Keratinocyte (primary cell): ENCODE measurements at regions not wholly inside any gene's neighbourhood (a gene's known extent, or its start where the extent isn't known, plus 50 kb on each side); places are given as distances from the start of the nearest gene placed in this dataset.

ENCODE experiments used
- DNase-seq: peaks from one replicate; pipeline ENCODE4 v3.0.0-alpha.2; 2011; ENCODE audit warnings: low read depth, missing footprints, low spot score
- FAIRE-seq: peaks from 2 replicates; lab custom pipeline; 2011; peaks lifted over from hg19 to GRCh38; lab: Jason Lieb, UNC
- H2AFZ ChIP-seq: 2 replicates; pipeline ENCODE4 v1.6.0; 2012; ENCODE audit warnings: low read length, control low read depth, inconsistent platforms; ENCODE audit not compliant: control insufficient read depth
- H3K27ac ChIP-seq: 2 replicates; pipeline ENCODE4 v1.5.1; 2011; ENCODE audit warnings: low read length; ENCODE audit not compliant: control insufficient read depth, insufficient read depth
- H3K27me3 ChIP-seq: 3 replicates; pipeline ENCODE4 v1.6.0; 2011; ENCODE audit warnings: low read length; ENCODE audit not compliant: control insufficient read depth, insufficient read depth; ENCODE audit errors: extremely low read depth
- H3K36me3 ChIP-seq, 2 experiments: 2 replicates in 1 of 2; 3 replicates in 1 of 2; pipeline ENCODE4 v1.5.1; 2011; ENCODE audit warnings: low read length in 2 of 2, mild to moderate bottlenecking in 1 of 2; ENCODE audit not compliant: control insufficient read depth in 2 of 2, insufficient read depth in 2 of 2; ENCODE audit errors: extremely low read depth in 1 of 2
- H3K4me1 ChIP-seq: 3 replicates; pipeline ENCODE4 v1.5.1; 2011; ENCODE audit warnings: low read length; ENCODE audit not compliant: control insufficient read depth, insufficient read depth; ENCODE audit errors: extremely low read depth
- H3K4me2 ChIP-seq: 3 replicates; pipeline ENCODE4 v1.6.0; 2011; ENCODE audit warnings: low read depth, low read length; ENCODE audit not compliant: control insufficient read depth, insufficient read depth; ENCODE audit errors: extremely low read depth
- H3K4me3 ChIP-seq, 3 experiments: fragments of 200-600 bp in 1 of 3; sonication (generic) in 1 of 3; 2 replicates in 2 of 3; 3 replicates in 1 of 3; pipeline ENCODE4 v1.5.1; 2011 to 2016; ENCODE audit warnings: low read length in 3 of 3, mild to moderate bottlenecking in 3 of 3, control low read depth in 2 of 3, inconsistent platforms in 1 of 3, low read depth in 1 of 3, mixed read lengths in 1 of 3, mixed run types in 1 of 3, moderate library complexity in 1 of 3; ENCODE audit not compliant: control insufficient read depth in 2 of 3, insufficient read depth in 2 of 3; ENCODE audit errors: extremely low read depth in 1 of 3
- H3K79me2 ChIP-seq: 2 replicates; pipeline ENCODE4 v1.6.0; 2012; ENCODE audit warnings: low read length; ENCODE audit not compliant: control insufficient read depth, insufficient read depth
- H3K9ac ChIP-seq: 3 replicates; pipeline ENCODE4 v1.6.0; 2011; ENCODE audit warnings: low read length; ENCODE audit not compliant: control insufficient read depth, insufficient read depth; ENCODE audit errors: extremely low read depth
- H3K9me1 ChIP-seq: 3 replicates; pipeline ENCODE4 v1.6.0; 2011; ENCODE audit warnings: low read length; ENCODE audit not compliant: control insufficient read depth, insufficient read depth; ENCODE audit errors: extremely low read depth
- H3K9me3 ChIP-seq: 2 replicates; pipeline ENCODE4 v1.5.1; 2012; ENCODE audit warnings: low read depth, low read length; ENCODE audit not compliant: control insufficient read depth
- H4K20me1 ChIP-seq: 3 replicates; pipeline ENCODE4 v1.6.0; 2011; ENCODE audit warnings: low read length; ENCODE audit not compliant: control insufficient read depth, insufficient read depth; ENCODE audit errors: extremely low read depth
- CTCF ChIP-seq, 3 experiments: IDR thresholded peaks in 1 of 3; conservative IDR thresholded peaks in 1 of 3; optimal IDR thresholded peaks in 1 of 3; 2 replicates in 2 of 3; 3 replicates in 1 of 3; pipeline versions ENCODE3 to v1.5.1; 2011; ENCODE audit warnings: low read length in 3 of 3, mild to moderate bottlenecking in 3 of 3, moderate library complexity in 2 of 3, control low read depth in 1 of 3, inconsistent platforms in 1 of 3; ENCODE audit not compliant: insufficient read depth in 2 of 3; ENCODE audit errors: extremely low read depth in 1 of 3
- EZH2 ChIP-seq: IDR thresholded peaks from one replicate; pipeline ENCODE4 v1.6.1; 2012; ENCODE audit warnings: inconsistent platforms, mild to moderate bottlenecking, low read length, moderate library complexity
- dilution Hi-C: fragments of 300-500 bp; cut with MboI; formaldehyde crosslinking; loops from one replicate; pipeline ENCODE4 v1.7.0; 2020; ENCODE audit warnings: low sequenced_read_pairs; ENCODE audit not compliant: extremely low pct_ligation_motif_present

- Histone ChIP-seq H3K9me1 (no peaks in the 10 kb centered on the region), H3K79me2 (no peaks in the 10 kb centered on the region), H3K9me3 (no peaks in the 10 kb centered on the region), H3K27me3 (no peaks in the 10 kb centered on the region), H3K4me1 (no peaks in the 10 kb centered on the region), H3K4me3 (no peak overlapping the region), H3K9ac (no peak overlapping the region), H4K20me1 (no peaks in the 10 kb centered on the region), H3K4me2 (no peak overlapping the region), H2AFZ (no peak overlapping the region), H3K27ac (no peak overlapping the region), H3K36me3 (no peaks in the 10 kb centered on the region)
- no peak for FAIRE-seq
- dilution Hi-C loops = no loop called here
- TF ChIP-seq EZH2 (no peak), CTCF (optimal IDR thresholded peaks at IDR 0.05 in 1 of 3, IDR thresholded peaks at IDR 0.05 in 1 of 3, conservative IDR thresholded peaks at IDR 0.05 in 1 of 3; ENCODE audit: extremely low read depth in 1 of 3, insufficient read depth in 2 of 3, low read length in 3 of 3) (no peak)
- no peak for DNase-seq
Measured at GRCh38 chr5:68618501-68618900, 402.9 kb downstream of the PIK3R1 start.

- Histone ChIP-seq H3K27me3 (no peaks in the 10 kb centered on the region), H3K9me3 (no peaks in the 10 kb centered on the region), H3K9ac (no peak overlapping the region), H3K4me1 (no peaks in the 10 kb centered on the region), H3K36me3 (no peaks in the 10 kb centered on the region), H4K20me1 (no peaks in the 10 kb centered on the region), H3K4me2 (no peak overlapping the region), H3K4me3 (no peak overlapping the region), H2AFZ (no peak overlapping the region), H3K79me2 (no peaks in the 10 kb centered on the region), H3K9me1 (no peaks in the 10 kb centered on the region), H3K27ac (no peak overlapping the region)
- dilution Hi-C loops = no loop called here
- TF ChIP-seq EZH2 = no peak
- no peak for TF ChIP-seq CTCF (optimal IDR thresholded peaks at IDR 0.05 in 1 of 3, IDR thresholded peaks at IDR 0.05 in 1 of 3, conservative IDR thresholded peaks at IDR 0.05 in 1 of 3; ENCODE audit: extremely low read depth in 1 of 3, insufficient read depth in 2 of 3, low read length in 3 of 3)
- FAIRE-seq (no peak), DNase-seq (no peak)
Measured at GRCh38 chr5:68627001-68627400, 411.4 kb downstream of the PIK3R1 start.
